GM21381 (cell line): ENCODE measurements at regions not wholly inside any gene's neighbourhood (a gene's known extent, or its start where the extent isn't known, plus 50 kb on each side); places are given as distances from the start of the nearest gene placed in this dataset.

Experiments used
- ATAC-seq: cut with Tn5 transposase; IDR thresholded peaks from one replicate; pipeline ENCODE4 v1.9.1; 2021; ENCODE audit warnings: mild to moderate bottlenecking, moderate library complexity; ENCODE audit not compliant: unreplicated experiment

GRCh38 chr14:97180304-97181200 is 383.4 kb downstream of the VRK1 start:
- no peak for ATAC-seq

GRCh38 chr14:97185186-97185585 is 388.0 kb downstream of the VRK1 start:
- ATAC-seq: no peak

GRCh38 chr14:97187916-97188315 is 390.7 kb downstream of the VRK1 start:
- no peak for ATAC-seq

- ATAC-seq: no peak
Observed at GRCh38 chr14:97196336-97196735, 399.2 kb downstream of the VRK1 start.

- no peak for ATAC-seq
Observed at GRCh38 chr14:97198813-97199212, 401.6 kb downstream of the VRK1 start.

GRCh38 chr14:97200245-97200644 is 403.1 kb downstream of the VRK1 start:
- ATAC-seq: no peak

GRCh38 chr14:97206916-97207315 is 409.7 kb downstream of the VRK1 start:
- no peak for ATAC-seq

- ATAC-seq: no peak
Observed at GRCh38 chr14:97210202-97210601, 413.0 kb downstream of the VRK1 start.

GRCh38 chr14:97212399-97212798 is 415.2 kb downstream of the VRK1 start:
- ATAC-seq: no peak

GRCh38 chr14:97213720-97214119 is 416.5 kb downstream of the VRK1 start:
- ATAC-seq: no peak

GRCh38 chr14:97215263-97215969 is 418.2 kb downstream of the VRK1 start:
- ATAC-seq: no peak

GRCh38 chr14:97217111-97217885 is 420.1 kb downstream of the VRK1 start:
- ATAC-seq: no peak

- ATAC-seq: no peak
Observed at GRCh38 chr14:97218274-97218673, 421.1 kb downstream of the VRK1 start.

- ATAC-seq: no peak
Observed at GRCh38 chr14:97218691-97219430, 421.7 kb downstream of the VRK1 start.

- no peak for ATAC-seq
Observed at GRCh38 chr14:97219431-97220017, 422.3 kb downstream of the VRK1 start.

GRCh38 chr14:97221572-97222285 is 424.5 kb downstream of the VRK1 start:
- no peak for ATAC-seq

GRCh38 chr14:97224016-97224415 is 426.8 kb downstream of the VRK1 start:
- ATAC-seq: no peak

- no peak for ATAC-seq
Observed at GRCh38 chr14:97230051-97230450, 432.9 kb downstream of the VRK1 start.

- no peak for ATAC-seq
Observed at GRCh38 chr14:97233319-97233985, 436.3 kb downstream of the VRK1 start.
